Skeletal muscle tissue (tissue), 3 donors: ENCODE measurements at regions not wholly inside any gene's neighbourhood (a gene's known extent, or its start where the extent isn't known, plus 50 kb on each side); places are given as distances from the start of the nearest gene placed in this dataset.

Experiments
- H3K27ac ChIP-seq: one replicate; pipeline ENCODE4 v1.7.0; 2013; ENCODE audit warnings: mild to moderate bottlenecking, low read depth, low read length, inconsistent platforms
- H3K27me3 ChIP-seq, 3 donors: one replicate each; pipeline ENCODE4 v1.7.0; 2013; ENCODE audit warnings: low read length in 3 of 3; ENCODE audit not compliant: control insufficient read depth in 3 of 3, insufficient read depth in 3 of 3
- H3K36me3 ChIP-seq, 3 donors: one replicate each; pipeline ENCODE4 v1.7.0; 2013; ENCODE audit warnings: low read length in 3 of 3; ENCODE audit not compliant: control insufficient read depth in 3 of 3, insufficient read depth in 3 of 3
- H3K4me1 ChIP-seq, 3 donors: one replicate each; pipeline ENCODE4 v1.7.0; 2013; ENCODE audit warnings: low read length in 3 of 3, mild to moderate bottlenecking in 3 of 3; ENCODE audit not compliant: control insufficient read depth in 3 of 3, insufficient read depth in 3 of 3
- H3K4me3 ChIP-seq, 3 donors: one replicate each; pipeline ENCODE4 v1.7.0; 2013; ENCODE audit warnings: low read length in 3 of 3
- H3K9ac ChIP-seq, 3 donors: one replicate each; pipeline ENCODE4 v1.7.0; 2013; ENCODE audit warnings: low read length in 3 of 3, mild to moderate bottlenecking in 3 of 3, moderate library complexity in 2 of 3, low read depth in 1 of 3
- H3K9me3 ChIP-seq, 3 donors: one replicate each; pipeline ENCODE4 v1.7.0; 2013; ENCODE audit warnings: low read length in 3 of 3; ENCODE audit not compliant: control insufficient read depth in 3 of 3
- donor health status: Osteomylitis.

GRCh38 chr18:47471784-47472183 lies 220.3 kb upstream of the SKOR2 start:
- Histone ChIP-seq H3K27ac (no peak overlapping the region), H3K27me3 (peaks cover 0 to 17% (median 3%) of the 10 kb centered on the region in 3 donors), H3K9me3 (no peaks in the 10 kb centered on the region), H3K4me1 (no peaks in the 10 kb centered on the region), H3K36me3 (no peaks in the 10 kb centered on the region), H3K9ac (no peak overlapping the region), H3K4me3 (no peak overlapping the region)

DNA sequence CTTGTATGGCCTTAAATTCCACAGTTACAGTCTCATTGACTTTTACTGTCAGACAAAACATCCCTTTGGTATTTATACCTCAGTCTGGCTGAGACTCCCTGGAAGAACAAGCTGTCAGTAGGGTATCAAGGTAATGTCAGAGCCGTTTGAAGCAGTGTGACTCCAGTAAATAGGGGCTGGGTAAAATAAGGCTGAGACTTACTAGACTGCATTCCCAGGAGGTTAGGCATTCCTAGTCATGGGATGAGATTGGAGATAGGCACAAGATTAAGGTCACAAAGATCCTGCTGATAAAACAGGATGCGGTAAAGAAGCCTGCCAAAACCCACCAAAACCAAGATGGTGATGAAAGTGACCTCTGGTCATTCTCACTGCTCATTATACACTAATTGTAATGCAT lies 219.5 kb upstream of the SKOR2 start:
- H3K9me3 ChIP-seq, result no peaks in the 10 kb centered on the region

DNA sequence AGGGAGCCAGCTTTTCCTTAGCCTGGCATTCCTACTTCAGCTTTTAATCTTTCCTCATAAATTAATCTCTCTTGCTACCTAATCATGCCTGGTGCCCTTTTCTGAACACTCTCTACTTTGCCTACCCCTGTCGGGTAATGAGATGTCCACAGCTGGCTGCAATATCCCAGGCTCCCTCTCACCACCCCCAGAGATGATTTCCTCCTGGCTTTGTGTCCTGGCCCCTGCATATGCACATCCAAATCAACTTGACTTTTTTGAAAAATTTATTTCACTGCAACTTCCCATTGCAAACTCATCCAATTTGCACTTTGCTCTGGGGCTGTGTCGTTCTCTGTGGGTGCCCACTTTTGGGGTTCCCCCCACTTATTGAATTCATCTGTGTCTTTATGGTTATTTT lies 218.1 kb upstream of the SKOR2 start:
- H3K9ac ChIP-seq, result no peak overlapping the region
- H3K36me3 ChIP-seq, result no peaks in the 10 kb centered on the region
- no peaks in the 10 kb centered on the region for H3K4me1 ChIP-seq
- H3K9me3 ChIP-seq, result no peaks in the 10 kb centered on the region
- no peak overlapping the region for H3K4me3 ChIP-seq
- peaks cover 0 to 17% (median 0%) of the 10 kb centered on the region in 3 donors for H3K27me3 ChIP-seq
- no peak overlapping the region for H3K27ac ChIP-seq

More for the DNA sequence above, 219.5 kb upstream of the SKOR2 start:
- Histone ChIP-seq H3K4me3 (no peak overlapping the region), H3K27ac (no peak overlapping the region), H3K36me3 (no peaks in the 10 kb centered on the region), H3K27me3 (peaks cover 0 to 17% (median 0%) of the 10 kb centered on the region in 3 donors), H3K9ac (no peak overlapping the region), H3K4me1 (no peaks in the 10 kb centered on the region)

DNA sequence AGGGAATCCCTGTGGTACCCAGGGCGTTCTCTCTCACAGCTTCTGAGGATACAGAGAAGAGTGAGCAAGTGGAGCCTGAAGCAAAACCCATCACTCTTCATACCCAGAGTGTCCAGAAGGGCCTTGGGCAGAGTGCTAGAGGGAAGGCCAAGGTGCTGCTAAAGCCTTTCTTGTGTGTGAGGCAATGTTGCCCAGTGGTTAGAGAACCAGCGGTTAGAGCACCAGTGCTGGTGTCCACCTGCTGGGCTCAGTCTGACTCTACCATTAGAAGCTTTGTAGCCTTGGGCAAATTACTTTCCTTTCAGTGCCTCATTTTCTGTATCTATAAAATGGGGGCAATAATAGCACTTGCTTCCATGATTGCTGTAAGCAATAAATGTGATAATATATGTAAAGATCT lies 210.5 kb upstream of the SKOR2 start:
- H3K9me3 ChIP-seq, result no peaks in the 10 kb centered on the region
- H3K9ac ChIP-seq, result no peak overlapping the region
- no peak overlapping the region for H3K4me3 ChIP-seq
- no peaks in the 10 kb centered on the region for H3K4me1 ChIP-seq
- H3K27me3 ChIP-seq, result peaks cover 0 to 3% (median 0%) of the 10 kb centered on the region in 3 donors
- no peaks in the 10 kb centered on the region for H3K36me3 ChIP-seq
- H3K27ac ChIP-seq, result no peak overlapping the region

DNA sequence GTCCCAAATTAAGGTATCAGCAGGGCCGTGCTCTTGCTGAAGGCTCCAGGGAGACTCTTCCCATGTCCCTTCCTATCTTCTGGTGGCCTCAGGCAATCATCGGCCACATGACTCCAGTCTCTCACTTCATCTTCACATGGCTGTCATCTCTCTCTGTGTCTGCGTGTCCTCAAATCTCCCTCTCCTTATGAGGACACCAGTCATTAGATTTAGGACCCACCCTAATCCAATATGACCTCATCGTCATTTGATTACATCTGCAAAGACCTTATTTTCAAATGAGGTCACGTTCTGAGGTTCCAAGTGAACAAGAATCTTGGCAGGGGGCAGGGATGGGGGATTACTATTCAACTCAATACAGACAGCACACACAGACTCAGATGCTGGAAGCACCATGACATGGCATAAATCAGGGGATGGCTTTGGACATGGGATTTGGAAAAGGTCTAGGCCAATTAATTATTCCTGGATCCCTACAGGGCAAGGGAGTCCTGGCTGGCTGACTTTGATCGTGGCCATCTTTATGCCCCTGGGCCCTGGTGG lies 210.0 kb upstream of the SKOR2 start:
- no peaks in the 10 kb centered on the region for H3K36me3 ChIP-seq
- no peak overlapping the region for H3K9ac ChIP-seq
- H3K4me1 ChIP-seq, result no peaks in the 10 kb centered on the region
- no peak overlapping the region for H3K27ac ChIP-seq
- no peaks in the 10 kb centered on the region for H3K9me3 ChIP-seq
- H3K27me3 ChIP-seq, result peaks cover 0 to 1% (median 0%) of the 10 kb centered on the region in 3 donors
- H3K4me3 ChIP-seq, result no peak overlapping the region

DNA sequence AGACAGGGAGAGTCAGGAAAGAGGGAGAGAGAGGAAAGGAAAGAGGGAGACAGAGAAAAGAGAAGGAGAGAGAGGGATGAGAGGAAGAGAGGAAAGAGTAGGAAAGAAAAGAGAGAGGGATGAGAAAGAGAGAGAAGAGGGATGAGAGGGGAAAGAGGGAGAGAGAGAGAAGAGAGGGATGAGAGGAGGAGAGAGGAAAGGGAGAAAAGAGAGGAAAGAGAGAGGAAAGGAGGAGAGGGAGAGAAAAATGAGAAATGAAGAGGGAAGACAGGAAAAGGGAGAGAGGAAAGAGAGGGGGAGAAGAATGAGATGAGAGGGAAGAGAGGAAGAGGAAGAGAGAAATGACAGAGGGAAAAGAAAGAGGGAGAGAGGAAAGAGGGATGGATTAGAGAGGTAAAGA lies 207.0 kb upstream of the SKOR2 start:
- H3K36me3 ChIP-seq, result no peaks in the 10 kb centered on the region
- H3K9ac ChIP-seq, result no peak overlapping the region
- peaks cover 0 to 4% (median 3%) of the 10 kb centered on the region in 3 donors for H3K27me3 ChIP-seq
- H3K4me3 ChIP-seq, result no peak overlapping the region
- H3K4me1 ChIP-seq, result no peaks in the 10 kb centered on the region
- H3K27ac ChIP-seq, result no peak overlapping the region
- no peaks in the 10 kb centered on the region for H3K9me3 ChIP-seq

- no peak overlapping the region for H3K27ac ChIP-seq
- H3K4me3 ChIP-seq, result no peak overlapping the region
- H3K9ac ChIP-seq, result no peak overlapping the region
- no peaks in the 10 kb centered on the region for H3K4me1 ChIP-seq
- no peaks in the 10 kb centered on the region for H3K9me3 ChIP-seq
- peaks cover 0 to 4% (median 3%) of the 10 kb centered on the region in 3 donors for H3K27me3 ChIP-seq
- no peaks in the 10 kb centered on the region for H3K36me3 ChIP-seq
Observed at GRCh38 chr18:47457614-47458013, 206.2 kb upstream of the SKOR2 start.

DNA sequence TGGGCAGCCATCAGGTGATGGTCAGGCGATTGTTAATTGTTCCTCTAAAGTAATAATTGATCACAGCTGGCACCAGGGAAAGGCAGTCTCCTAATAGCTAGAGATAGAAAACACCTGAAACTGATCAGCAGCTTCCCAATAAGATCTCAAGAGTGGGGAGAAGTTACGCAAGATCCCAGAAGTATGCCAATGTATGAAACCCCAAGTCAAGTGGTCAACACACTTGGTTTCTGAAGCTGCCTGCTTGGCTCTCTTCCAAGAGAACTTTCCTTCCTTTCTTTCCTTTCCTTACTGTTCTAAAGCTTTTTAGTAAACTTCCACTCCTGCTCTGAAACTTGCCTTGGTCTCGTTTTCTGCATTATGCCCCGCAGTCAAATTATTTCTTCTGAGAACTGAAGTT lies 201.6 kb upstream of the SKOR2 start:
- no peaks in the 10 kb centered on the region for H3K4me1 ChIP-seq
- no peak overlapping the region for H3K9ac ChIP-seq
- H3K9me3 ChIP-seq, result no peaks in the 10 kb centered on the region
- no peaks in the 10 kb centered on the region for H3K36me3 ChIP-seq
- H3K27me3 ChIP-seq, result peaks cover 0 to 4% (median 3%) of the 10 kb centered on the region in 3 donors
- H3K4me3 ChIP-seq, result no peak overlapping the region
- H3K27ac ChIP-seq, result no peak overlapping the region

- Histone ChIP-seq H3K27ac (no peak overlapping the region), H3K4me3 (no peak overlapping the region), H3K36me3 (no peaks in the 10 kb centered on the region), H3K9me3 (no peaks in the 10 kb centered on the region), H3K4me1 (no peaks in the 10 kb centered on the region), H3K9ac (no peak overlapping the region), H3K27me3 (no peaks in the 10 kb centered on the region)
Observed at GRCh38 chr18:47448956-47449355, 197.5 kb upstream of the SKOR2 start.

DNA sequence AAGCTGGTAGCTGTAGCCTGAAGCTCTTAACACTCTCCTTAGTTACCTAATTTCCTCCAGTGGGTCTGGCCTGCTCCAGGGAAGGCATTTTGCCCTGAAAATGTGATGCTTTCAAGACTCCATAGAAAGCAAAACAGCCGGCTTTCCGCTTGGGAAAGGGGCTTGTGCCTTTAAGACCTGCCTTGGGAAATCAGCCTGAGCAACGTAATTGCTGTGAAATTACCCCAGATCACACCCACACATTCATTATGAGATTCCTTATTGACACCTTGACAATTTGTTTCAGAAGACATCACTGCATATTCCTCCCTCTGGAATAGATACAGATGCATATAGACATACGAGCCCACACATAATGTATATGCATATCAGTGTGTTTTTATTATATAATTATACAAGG lies 190.5 kb upstream of the SKOR2 start:
- Histone ChIP-seq H3K4me1 (no peaks in the 10 kb centered on the region), H3K9ac (no peak overlapping the region), H3K4me3 (no peak overlapping the region), H3K27me3 (peaks cover 0 to 8% (median 5%) of the 10 kb centered on the region in 3 donors), H3K9me3 (no peaks in the 10 kb centered on the region), H3K36me3 (no peaks in the 10 kb centered on the region), H3K27ac (no peak overlapping the region)
